ENCODE measurements at regions not wholly inside any gene's neighbourhood (a gene's known extent, or its start where the extent isn't known, plus 50 kb on each side); places are given as distances from the start of the nearest gene placed in this dataset.

DNA sequence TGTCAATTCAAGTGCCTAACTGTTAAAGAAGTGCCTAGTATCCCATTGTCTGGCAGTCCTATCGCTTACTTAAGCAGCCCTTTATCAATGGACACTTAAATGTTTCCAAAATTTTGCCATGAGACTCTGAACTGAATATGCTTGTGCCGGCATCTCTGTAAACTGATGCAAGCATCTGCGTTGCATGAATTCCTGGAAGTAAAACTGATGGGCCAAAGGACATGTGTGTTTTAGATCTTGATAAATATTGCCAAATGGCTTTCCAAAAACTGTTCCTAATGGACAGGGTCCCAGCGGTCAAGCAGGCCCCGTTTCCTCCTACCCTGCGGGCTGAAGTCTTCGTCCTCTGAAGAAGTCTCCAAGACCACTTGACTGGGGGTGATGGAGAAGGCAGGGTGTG is 121.3 kb upstream of the ZNF516 start:
- TF ChIP-seq, protein P1, sequence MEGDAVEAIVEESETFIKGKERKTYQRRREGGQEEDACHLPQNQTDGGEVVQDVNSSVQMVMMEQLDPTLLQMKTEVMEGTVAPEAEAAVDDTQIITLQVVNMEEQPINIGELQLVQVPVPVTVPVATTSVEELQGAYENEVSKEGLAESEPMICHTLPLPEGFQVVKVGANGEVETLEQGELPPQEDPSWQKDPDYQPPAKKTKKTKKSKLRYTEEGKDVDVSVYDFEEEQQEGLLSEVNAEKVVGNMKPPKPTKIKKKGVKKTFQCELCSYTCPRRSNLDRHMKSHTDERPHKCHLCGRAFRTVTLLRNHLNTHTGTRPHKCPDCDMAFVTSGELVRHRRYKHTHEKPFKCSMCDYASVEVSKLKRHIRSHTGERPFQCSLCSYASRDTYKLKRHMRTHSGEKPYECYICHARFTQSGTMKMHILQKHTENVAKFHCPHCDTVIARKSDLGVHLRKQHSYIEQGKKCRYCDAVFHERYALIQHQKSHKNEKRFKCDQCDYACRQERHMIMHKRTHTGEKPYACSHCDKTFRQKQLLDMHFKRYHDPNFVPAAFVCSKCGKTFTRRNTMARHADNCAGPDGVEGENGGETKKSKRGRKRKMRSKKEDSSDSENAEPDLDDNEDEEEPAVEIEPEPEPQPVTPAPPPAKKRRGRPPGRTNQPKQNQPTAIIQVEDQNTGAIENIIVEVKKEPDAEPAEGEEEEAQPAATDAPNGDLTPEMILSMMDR (IDR thresholded peaks at IDR 0.05), result no peak
- TF ChIP-seq POLR2A (IDR thresholded peaks at IDR 0.05), result no peak

All from right lobe of liver (tissue), 4 donors.